ENCODE measurements at regions not wholly inside any gene's neighbourhood (a gene's known extent, or its start where the extent isn't known, plus 50 kb on each side); places are given as distances from the start of the nearest gene placed in this dataset.

DNA sequence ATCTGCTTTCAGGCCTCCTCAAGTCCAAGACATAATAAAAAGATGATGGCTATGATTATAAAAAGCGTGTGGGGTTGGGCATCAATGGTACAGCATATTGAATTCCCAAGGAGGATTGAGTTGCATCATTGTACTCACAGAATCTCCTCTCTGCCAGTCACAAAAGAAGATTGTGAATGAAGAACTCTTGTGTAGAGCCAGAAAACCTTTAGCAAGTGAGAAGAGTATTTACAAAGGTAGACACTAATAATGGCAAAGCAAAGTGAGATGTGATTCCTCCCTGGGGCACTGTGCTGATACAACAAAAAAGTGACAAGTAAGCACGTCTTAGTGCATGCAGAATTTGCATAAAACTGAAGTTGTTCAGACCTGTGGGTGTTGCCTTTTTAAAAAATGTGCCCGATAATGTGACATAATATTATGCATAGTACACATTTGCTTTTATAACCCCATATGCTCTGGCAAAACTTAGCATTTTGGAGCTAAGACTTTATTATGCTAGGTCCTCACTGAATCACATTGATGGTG lies 291.2 kb upstream of the TBC1D5 start:
- TF ChIP-seq EZH2 (IDR thresholded peaks at IDR 0.05; ENCODE audit: insufficient read depth, poor library complexity, severe bottlenecking): no peak
- no peak for TF ChIP-seq EZH2phosphoT487 (IDR thresholded peaks at IDR 0.05; ENCODE audit: insufficient read depth, low read depth)
